SKM-1 (cell line): ENCODE measurements at regions not wholly inside any gene's neighbourhood (a gene's known extent, or its start where the extent isn't known, plus 50 kb on each side); places are given as distances from the start of the nearest gene placed in this dataset.
"Not testable (repeated sequence)": the region's sequence is repeated elsewhere in the genome, so short reads cannot be mapped to it uniquely, and the experiment has no call there.

ENCODE experiments used
- DNase-seq: peaks from one replicate; lab custom pipeline; 2025; ENCODE audit not compliant: unreplicated experiment; lab: John Stamatoyannopoulos, UW

- no peak for DNase-seq
Observed at GRCh38 chr6:74447013-74447412, 751.0 kb downstream of the CD109 start.

- DNase-seq, result no peak
Observed at GRCh38 chr6:74439123-74439811, 743.3 kb downstream of the CD109 start.

GRCh38 chr6:74438395-74438794, 742.4 kb downstream of the CD109 start:
- not testable (repeated sequence) for DNase-seq

- no peak for DNase-seq
Observed at GRCh38 chr6:74434171-74434570, 738.2 kb downstream of the CD109 start.

- DNase-seq, result no peak
Observed at GRCh38 chr6:74431873-74432580, 736.0 kb downstream of the CD109 start.

GRCh38 chr6:74420221-74420620, 724.2 kb downstream of the CD109 start:
- DNase-seq, result no peak

- DNase-seq, result no peak
Observed at GRCh38 chr6:74415056-74415455, 719.1 kb downstream of the CD109 start.

- DNase-seq, result no peak
Observed at GRCh38 chr6:74410630-74411029, 714.6 kb downstream of the CD109 start.

- DNase-seq, result no peak
Observed at GRCh38 chr6:74409447-74409846, 713.4 kb downstream of the CD109 start.

- DNase-seq, result no peak
Observed at GRCh38 chr6:74408844-74409243, 712.8 kb downstream of the CD109 start.

GRCh38 chr6:74404366-74404765, 708.4 kb downstream of the CD109 start:
- DNase-seq, result no peak

GRCh38 chr6:74402781-74403180, 706.8 kb downstream of the CD109 start:
- DNase-seq, result no peak

- not testable (repeated sequence) for DNase-seq
Observed at GRCh38 chr6:74378437-74378836, 682.4 kb downstream of the CD109 start.

- DNase-seq, result no peak
Observed at GRCh38 chr6:74369556-74369993, 673.6 kb downstream of the CD109 start.

- DNase-seq, result no peak
Observed at GRCh38 chr6:74368746-74369145, 672.7 kb downstream of the CD109 start.

GRCh38 chr6:74366634-74367033, 670.6 kb downstream of the CD109 start:
- no peak for DNase-seq

- no peak for DNase-seq
Observed at GRCh38 chr6:74362391-74362790, 666.4 kb downstream of the CD109 start.

GRCh38 chr6:74357321-74357720, 661.3 kb downstream of the CD109 start:
- no peak for DNase-seq

GRCh38 chr6:74356391-74356790, 660.4 kb downstream of the CD109 start:
- DNase-seq, result no peak

GRCh38 chr6:74346936-74347535, 651.0 kb downstream of the CD109 start:
- no peak for DNase-seq

- DNase-seq, result no peak
Observed at GRCh38 chr6:74343804-74344203, 647.8 kb downstream of the CD109 start.

GRCh38 chr6:74343321-74343720, 647.3 kb downstream of the CD109 start:
- DNase-seq, result not testable (repeated sequence)
